ENCODE measurements at regions not wholly inside any gene's neighbourhood (a gene's known extent, or its start where the extent isn't known, plus 50 kb on each side); places are given as distances from the start of the nearest gene placed in this dataset.
A peak's percentile ranks its signal among the peaks of the same experiment; 100 is the strongest.

GRCh38 chr7:115478426-115478825, 552.1 kb downstream of the TFEC start:
- Mint-ChIP-seq H3K9me3 (no peaks in the 10 kb centered on the region), H3K4me3 (no peak overlapping the region), H3K27me3 (peaks cover 18 to 37% of the 10 kb centered on the region in 2 donors), H3K36me3 (no peaks in the 10 kb centered on the region), H3K27ac (no peak overlapping the region), H3K4me1 (peaks cover 10 to 20% (median 16%) of the 10 kb centered on the region in 3 donors)
- Histone ChIP-seq H3K4me1 (ENCODE audit: insufficient read depth, low read length) (no peaks in the 10 kb centered on the region), H3K27ac (ENCODE audit: low read depth, low read length) (no peak overlapping the region), H3K27me3 (ENCODE audit: insufficient read depth, low read length, poor library complexity, severe bottlenecking) (no peaks in the 10 kb centered on the region), H3K4me3 (ENCODE audit: low read length) (no peak overlapping the region), H3K36me3 (ENCODE audit: insufficient read depth, low read length) (no peaks in the 10 kb centered on the region), H3K9me3 (ENCODE audit: low read length) (no peaks in the 10 kb centered on the region)
- CTCF ChIA-PET: no interaction called here
- DNase-seq: no peak
- POLR2A ChIA-PET: no interaction called here

- ChIA-PET CTCF (no interaction called here), POLR2A (no interaction called here)
- no peaks in the 10 kb centered on the region for H3K36me3 Mint-ChIP-seq
- peak overlapping the region in 6 of 7 donors; percentile 73 to 89 (median 78) for H3K4me3 Mint-ChIP-seq
- H3K27ac ChIP-seq (ENCODE audit: low read depth, low read length): no peak overlapping the region
- no peak for DNase-seq
- H3K36me3 ChIP-seq (ENCODE audit: insufficient read depth, low read length): no peaks in the 10 kb centered on the region
- H3K27me3 ChIP-seq (ENCODE audit: insufficient read depth, low read length, poor library complexity, severe bottlenecking): no peaks in the 10 kb centered on the region
- H3K4me3 ChIP-seq (ENCODE audit: low read length): no peak overlapping the region
- no peaks in the 10 kb centered on the region for H3K4me1 ChIP-seq (ENCODE audit: insufficient read depth, low read length)
- H3K4me1 Mint-ChIP-seq: peaks cover 10 to 20% (median 16%) of the 10 kb centered on the region in 3 donors
- no peaks in the 10 kb centered on the region for H3K9me3 Mint-ChIP-seq
- no peak overlapping the region for H3K27ac Mint-ChIP-seq
- peaks cover 18 to 31% of the 10 kb centered on the region in 2 donors for H3K27me3 Mint-ChIP-seq
- H3K9me3 ChIP-seq (ENCODE audit: low read length): no peaks in the 10 kb centered on the region
Measured at GRCh38 chr7:115477193-115477651, 553.3 kb downstream of the TFEC start.

GRCh38 chr7:115476671-115477181, 553.8 kb downstream of the TFEC start:
- H3K4me3 ChIP-seq (ENCODE audit: low read length): peak overlapping the region; percentile 17
- no peak for DNase-seq
- no peaks in the 10 kb centered on the region for H3K9me3 ChIP-seq (ENCODE audit: low read length)
- no peaks in the 10 kb centered on the region for H3K4me1 ChIP-seq (ENCODE audit: insufficient read depth, low read length)
- ChIA-PET CTCF (no interaction called here), POLR2A (no interaction called here)
- no peaks in the 10 kb centered on the region for H3K27me3 ChIP-seq (ENCODE audit: insufficient read depth, low read length, poor library complexity, severe bottlenecking)
- Mint-ChIP-seq H3K4me3 (peak overlapping the region; percentile 73 to 89 (median 78)), H3K4me1 (peaks cover 10 to 20% (median 16%) of the 10 kb centered on the region in 3 donors), H3K36me3 (no peaks in the 10 kb centered on the region), H3K9me3 (no peaks in the 10 kb centered on the region), H3K27me3 (peaks cover 22 to 26% of the 10 kb centered on the region in 2 donors), H3K27ac (no peak overlapping the region)
- no peaks in the 10 kb centered on the region for H3K36me3 ChIP-seq (ENCODE audit: insufficient read depth, low read length)
- no peak overlapping the region for H3K27ac ChIP-seq (ENCODE audit: low read depth, low read length)

- Mint-ChIP-seq H3K27me3 (peaks cover 21% of the 10 kb centered on the region in 2 donors), H3K9me3 (no peaks in the 10 kb centered on the region), H3K4me3 (peak overlapping the region in 4 of 7 donors; percentile 1 to 71 (median 54)), H3K4me1 (peaks cover 10 to 20% (median 16%) of the 10 kb centered on the region in 3 donors), H3K27ac (no peak overlapping the region), H3K36me3 (no peaks in the 10 kb centered on the region)
- H3K4me3 ChIP-seq (ENCODE audit: low read length): no peak overlapping the region
- H3K27ac ChIP-seq (ENCODE audit: low read depth, low read length): no peak overlapping the region
- no peaks in the 10 kb centered on the region for H3K4me1 ChIP-seq (ENCODE audit: insufficient read depth, low read length)
- H3K36me3 ChIP-seq (ENCODE audit: insufficient read depth, low read length): no peaks in the 10 kb centered on the region
- ChIA-PET POLR2A (no interaction called here), CTCF (no interaction called here)
- no peaks in the 10 kb centered on the region for H3K27me3 ChIP-seq (ENCODE audit: insufficient read depth, low read length, poor library complexity, severe bottlenecking)
- H3K9me3 ChIP-seq (ENCODE audit: low read length): no peaks in the 10 kb centered on the region
- no peak for DNase-seq
Measured at GRCh38 chr7:115475761-115476385, 554.0 kb downstream of the MDFIC start.

GRCh38 chr7:115475206-115475605, 553.3 kb downstream of the MDFIC start:
- Histone ChIP-seq H3K9me3 (ENCODE audit: low read length) (no peaks in the 10 kb centered on the region), H3K4me3 (ENCODE audit: low read length) (no peak overlapping the region), H3K27me3 (ENCODE audit: insufficient read depth, low read length, poor library complexity, severe bottlenecking) (no peaks in the 10 kb centered on the region), H3K36me3 (ENCODE audit: insufficient read depth, low read length) (no peaks in the 10 kb centered on the region), H3K4me1 (ENCODE audit: insufficient read depth, low read length) (no peaks in the 10 kb centered on the region), H3K27ac (ENCODE audit: low read depth, low read length) (no peak overlapping the region)
- Mint-ChIP-seq H3K27me3 (peaks cover 17 to 21% of the 10 kb centered on the region in 2 donors), H3K36me3 (no peaks in the 10 kb centered on the region), H3K4me1 (peaks cover 10 to 20% (median 16%) of the 10 kb centered on the region in 3 donors), H3K27ac (no peak overlapping the region), H3K9me3 (no peaks in the 10 kb centered on the region), H3K4me3 (peak overlapping the region in 1 of 7 donors; percentile 8)
- no peak for DNase-seq
- ChIA-PET CTCF (no interaction called here), POLR2A (no interaction called here)

GRCh38 chr7:115474137-115474536, 552.2 kb downstream of the MDFIC start:
- Histone ChIP-seq H3K27me3 (ENCODE audit: insufficient read depth, low read length, poor library complexity, severe bottlenecking) (no peaks in the 10 kb centered on the region), H3K4me1 (ENCODE audit: insufficient read depth, low read length) (no peaks in the 10 kb centered on the region), H3K4me3 (ENCODE audit: low read length) (no peak overlapping the region), H3K36me3 (ENCODE audit: insufficient read depth, low read length) (no peaks in the 10 kb centered on the region), H3K9me3 (ENCODE audit: low read length) (no peaks in the 10 kb centered on the region), H3K27ac (ENCODE audit: low read depth, low read length) (no peak overlapping the region)
- Mint-ChIP-seq H3K4me1 (peaks cover 10 to 20% (median 16%) of the 10 kb centered on the region in 3 donors), H3K36me3 (no peaks in the 10 kb centered on the region), H3K27ac (no peak overlapping the region), H3K9me3 (no peaks in the 10 kb centered on the region), H3K4me3 (no peak overlapping the region), H3K27me3 (peaks cover 13% of the 10 kb centered on the region in 2 donors)
- ChIA-PET POLR2A (no interaction called here), CTCF (no interaction called here)
- no peak for DNase-seq

GRCh38 chr7:115471891-115472290, 550.0 kb downstream of the MDFIC start:
- H3K27ac Mint-ChIP-seq: no peak overlapping the region
- no peaks in the 10 kb centered on the region for H3K36me3 Mint-ChIP-seq
- H3K9me3 Mint-ChIP-seq: no peaks in the 10 kb centered on the region
- DNase-seq: no peak
- Histone ChIP-seq H3K9me3 (ENCODE audit: low read length) (no peaks in the 10 kb centered on the region), H3K36me3 (ENCODE audit: insufficient read depth, low read length) (no peaks in the 10 kb centered on the region), H3K4me3 (ENCODE audit: low read length) (no peak overlapping the region), H3K4me1 (ENCODE audit: insufficient read depth, low read length) (no peaks in the 10 kb centered on the region), H3K27ac (ENCODE audit: low read depth, low read length) (no peak overlapping the region), H3K27me3 (ENCODE audit: insufficient read depth, low read length, poor library complexity, severe bottlenecking) (no peaks in the 10 kb centered on the region)
- ChIA-PET POLR2A (no interaction called here), CTCF (no interaction called here)
- H3K4me1 Mint-ChIP-seq: peaks cover 7 to 13% (median 12%) of the 10 kb centered on the region in 3 donors
- H3K27me3 Mint-ChIP-seq: peaks cover 8% of the 10 kb centered on the region in 2 donors
- no peak overlapping the region for H3K4me3 Mint-ChIP-seq

- no peak overlapping the region for H3K27ac ChIP-seq (ENCODE audit: low read depth, low read length)
- H3K4me3 ChIP-seq (ENCODE audit: low read length): no peak overlapping the region
- no peaks in the 10 kb centered on the region for H3K9me3 Mint-ChIP-seq
- H3K9me3 ChIP-seq (ENCODE audit: low read length): no peaks in the 10 kb centered on the region
- no peak for DNase-seq
- H3K27me3 ChIP-seq (ENCODE audit: insufficient read depth, low read length, poor library complexity, severe bottlenecking): no peaks in the 10 kb centered on the region
- no peaks in the 10 kb centered on the region for H3K4me1 Mint-ChIP-seq
- ChIA-PET CTCF (no interaction called here), POLR2A (no interaction called here)
- H3K27ac Mint-ChIP-seq: no peak overlapping the region
- no peaks in the 10 kb centered on the region for H3K4me1 ChIP-seq (ENCODE audit: insufficient read depth, low read length)
- no peaks in the 10 kb centered on the region for H3K36me3 Mint-ChIP-seq
- H3K36me3 ChIP-seq (ENCODE audit: insufficient read depth, low read length): no peaks in the 10 kb centered on the region
- peaks cover 5 to 14% of the 10 kb centered on the region in 2 donors for H3K27me3 Mint-ChIP-seq
- no peak overlapping the region for H3K4me3 Mint-ChIP-seq
Measured at GRCh38 chr7:115462301-115463015, 540.6 kb downstream of the MDFIC start.

All from CD8-positive, alpha-beta memory T cell (primary cell).